ENCODE measurements at regions not wholly inside any gene's neighbourhood (a gene's known extent, or its start where the extent isn't known, plus 50 kb on each side); places are given as distances from the start of the nearest gene placed in this dataset.

GRCh38 chr21:35862969-35863368, 197.4 kb downstream of the SETD4 start:
- Mint-ChIP-seq H3K27ac (ENCODE audit: unreplicated experiment) (no peak overlapping the region), H3K4me3 (no peak overlapping the region), H3K36me3 (ENCODE audit: low read depth) (no peaks in the 10 kb centered on the region), H3K27me3 (ENCODE audit: low read depth) (peaks cover 18% of the 10 kb centered on the region), H3K4me1 (peaks cover 4% of the 10 kb centered on the region), H3K9me3 (no peaks in the 10 kb centered on the region)
- no peak for DNase-seq (ENCODE audit: low read depth, low spot score)
- TF ChIP-seq CTCF (conservative IDR thresholded peaks at IDR 0.05), result no peak

GRCh38 chr21:35861661-35862060, 198.7 kb downstream of the SETD4 start:
- Mint-ChIP-seq H3K9me3 (no peaks in the 10 kb centered on the region), H3K36me3 (ENCODE audit: low read depth) (no peaks in the 10 kb centered on the region), H3K27ac (ENCODE audit: unreplicated experiment) (no peak overlapping the region), H3K4me1 (peaks cover 4% of the 10 kb centered on the region), H3K27me3 (ENCODE audit: low read depth) (peaks cover 24% of the 10 kb centered on the region), H3K4me3 (no peak overlapping the region)
- no peak for TF ChIP-seq CTCF (conservative IDR thresholded peaks at IDR 0.05)
- DNase-seq (ENCODE audit: low read depth, low spot score), result no peak

- no peak for DNase-seq (ENCODE audit: low read depth, low spot score)
- no peak overlapping the region for H3K27ac Mint-ChIP-seq (ENCODE audit: unreplicated experiment)
- H3K4me1 Mint-ChIP-seq, result peaks cover 4% of the 10 kb centered on the region
- no peak overlapping the region for H3K4me3 Mint-ChIP-seq
- no peaks in the 10 kb centered on the region for H3K36me3 Mint-ChIP-seq (ENCODE audit: low read depth)
- H3K27me3 Mint-ChIP-seq (ENCODE audit: low read depth), result peaks cover 32% of the 10 kb centered on the region
- H3K9me3 Mint-ChIP-seq, result no peaks in the 10 kb centered on the region
- no peak for TF ChIP-seq CTCF (conservative IDR thresholded peaks at IDR 0.05)
Observed at GRCh38 chr21:35860189-35860869, 200.0 kb downstream of the SETD4 start.

- Mint-ChIP-seq H3K4me3 (no peak overlapping the region), H3K9me3 (no peaks in the 10 kb centered on the region), H3K4me1 (peaks cover 4% of the 10 kb centered on the region), H3K27me3 (ENCODE audit: low read depth) (peaks cover 35% of the 10 kb centered on the region), H3K36me3 (ENCODE audit: low read depth) (no peaks in the 10 kb centered on the region), H3K27ac (ENCODE audit: unreplicated experiment) (no peak overlapping the region)
- no peak for DNase-seq (ENCODE audit: low read depth, low spot score)
- no peak for TF ChIP-seq CTCF (conservative IDR thresholded peaks at IDR 0.05)
Observed at GRCh38 chr21:35859677-35860076, 200.6 kb downstream of the SETD4 start.

- no peak for TF ChIP-seq CTCF (conservative IDR thresholded peaks at IDR 0.05)
- Mint-ChIP-seq H3K27me3 (ENCODE audit: low read depth) (peaks cover 41% of the 10 kb centered on the region), H3K36me3 (ENCODE audit: low read depth) (no peaks in the 10 kb centered on the region), H3K27ac (ENCODE audit: unreplicated experiment) (no peak overlapping the region), H3K9me3 (no peaks in the 10 kb centered on the region), H3K4me1 (peaks cover 4% of the 10 kb centered on the region), H3K4me3 (no peak overlapping the region)
- DNase-seq (ENCODE audit: low read depth, low spot score), result no peak
Observed at GRCh38 chr21:35857095-35857494, 203.2 kb downstream of the SETD4 start.
